GM12891 (cell line): ENCODE measurements at regions not wholly inside any gene's neighbourhood (a gene's known extent, or its start where the extent isn't known, plus 50 kb on each side); places are given as distances from the start of the nearest gene placed in this dataset.
"Not testable (repeated sequence)": the region's sequence is repeated elsewhere in the genome, so short reads cannot be mapped to it uniquely, and the experiment has no call there.

Source experiments
- DNase-seq: peaks from one replicate; pipeline ENCODE4 v3.0.0; 2011; ENCODE audit warnings: low spot score; ENCODE audit not compliant: insufficient read length
- FAIRE-seq: peaks from 2 replicates; lab custom pipeline; 2011; peaks lifted over from hg19 to GRCh38; lab: Jason Lieb, UNC
- PAX5 ChIP-seq: IDR thresholded peaks from 2 replicates; pipeline ENCODE4 v1.6.1; 2011; ENCODE audit warnings: low read length, moderate library complexity, mild to moderate bottlenecking; ENCODE audit not compliant: insufficient read depth, severe bottlenecking
- POLR2A ChIP-seq: IDR thresholded peaks from 2 replicates; pipeline ENCODE4 v1.6.1; 2011; ENCODE audit warnings: low read depth, low read length, control low read depth
- POLR2AphosphoS5 ChIP-seq: IDR thresholded peaks from 2 replicates; pipeline ENCODE4 v1.6.1; 2011; ENCODE audit warnings: low read depth, low read length, control low read depth
- POU2F2 ChIP-seq: IDR thresholded peaks from 2 replicates; pipeline ENCODE4 v1.6.1; 2011; ENCODE audit warnings: low read depth, mild to moderate bottlenecking, control low read depth, low read length, moderate library complexity
- SPI1 ChIP-seq: IDR thresholded peaks from 2 replicates; pipeline ENCODE4 v1.6.1; 2011; ENCODE audit warnings: low read depth, low read length, control low read depth
- TAF1 ChIP-seq: IDR thresholded peaks from 2 replicates; pipeline ENCODE4 v1.6.1; 2011; ENCODE audit warnings: low read depth, low read length, control low read depth

DNA sequence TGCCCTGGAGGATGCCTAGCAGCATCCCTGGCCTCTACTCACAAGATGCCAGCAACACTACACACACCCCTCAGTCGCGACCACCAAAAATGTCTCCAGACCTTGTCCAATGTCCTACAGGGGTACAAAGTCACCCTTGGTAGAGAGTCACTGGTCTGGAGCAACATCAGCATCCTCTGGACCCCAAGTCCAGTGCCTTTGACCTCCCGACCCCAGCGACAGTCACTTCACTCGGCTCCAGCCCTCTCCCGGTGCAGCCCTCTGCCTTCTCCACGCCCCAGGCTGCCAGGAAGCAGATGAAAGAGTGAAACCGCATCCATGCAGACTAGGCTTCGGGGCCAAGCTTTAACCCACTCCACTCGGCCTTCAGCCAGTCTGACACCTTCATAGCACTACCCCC lies 92.0 kb upstream of the SRSF6 start:
- DNase-seq (no peak), FAIRE-seq (no peak)
- no peak for TF ChIP-seq PAX5
- TF ChIP-seq POLR2AphosphoS5 = no peak
- no peak for TF ChIP-seq POU2F2
- no peak for TF ChIP-seq POLR2A
- no peak for TF ChIP-seq TAF1
- TF ChIP-seq SPI1 = no peak

- FAIRE-seq = no peak
- no peak for DNase-seq
- TF ChIP-seq POLR2A = no peak
These were observed 93.7 kb upstream of the SRSF6 start for GRCh38 chr20:43364001-43364400.

DNA sequence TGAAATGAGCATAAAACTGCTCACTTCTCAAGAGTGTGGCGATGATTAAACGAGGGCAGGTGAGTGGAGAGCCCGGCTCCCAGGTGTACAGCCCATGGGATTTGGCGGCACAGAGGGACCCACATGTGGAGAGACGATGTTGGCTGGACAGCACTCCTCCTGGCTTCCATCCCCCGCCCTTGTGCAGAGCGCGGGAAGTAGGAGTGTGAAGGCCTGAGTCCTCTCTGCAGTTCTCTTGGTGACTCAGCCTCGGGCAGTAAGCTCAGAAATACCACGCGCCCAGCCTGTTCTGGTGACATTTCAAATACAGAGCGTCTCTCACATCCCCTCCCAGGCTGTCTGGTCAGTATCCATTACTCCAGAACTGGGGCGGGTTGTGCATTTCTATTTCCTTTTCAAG lies 94.2 kb upstream of the SRSF6 start:
- DNase-seq (no peak), FAIRE-seq (no peak)
- TF ChIP-seq POLR2A (no peak), POU2F2 (no peak), PAX5 (no peak), POLR2AphosphoS5 (no peak), SPI1 (no peak), TAF1 (no peak)

DNA sequence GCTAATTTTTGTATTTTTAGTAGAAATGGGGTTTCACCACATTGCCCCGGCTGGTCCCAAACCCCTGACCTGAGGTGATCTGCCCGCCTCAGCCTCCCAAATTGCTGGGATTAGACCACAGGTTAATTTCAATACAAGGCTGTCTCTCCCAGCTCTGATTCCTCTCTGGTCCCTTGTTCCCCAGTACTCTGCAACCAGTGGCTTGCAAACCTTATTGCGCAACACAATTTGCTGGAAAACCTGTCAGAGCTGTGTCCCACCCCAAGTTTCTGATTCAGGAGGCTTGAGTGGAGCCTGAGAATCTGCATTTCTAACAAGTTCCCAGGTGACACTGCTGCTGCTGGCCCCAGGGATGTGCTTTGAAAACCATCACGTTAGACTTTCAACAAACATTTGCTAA lies 96.2 kb upstream of the SRSF6 start:
- DNase-seq = no peak
- no peak for FAIRE-seq
- TF ChIP-seq TAF1 = no peak
- TF ChIP-seq SPI1 = no peak

DNA sequence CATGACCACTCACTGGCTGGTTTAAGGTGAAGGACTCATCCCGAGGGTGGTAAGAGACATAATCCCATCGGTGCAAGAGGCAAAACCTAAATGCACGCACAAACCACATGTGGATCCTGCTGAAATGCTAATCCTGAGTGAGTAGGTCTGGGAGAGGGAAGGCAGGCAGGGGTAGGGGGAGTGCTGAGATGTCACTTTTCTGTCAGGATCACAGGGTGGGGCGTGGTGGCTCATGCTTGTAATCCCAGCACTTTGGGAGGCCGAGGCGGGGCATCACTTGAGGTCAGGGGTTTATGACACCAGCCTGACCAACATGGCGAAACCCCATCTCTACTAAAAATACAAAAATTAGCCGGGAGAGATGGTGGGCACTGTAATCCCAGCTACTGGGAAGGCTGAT lies 97.7 kb upstream of the SRSF6 start:
- FAIRE-seq = no peak
- TF ChIP-seq PAX5 (no peak), POU2F2 (no peak), POLR2A (no peak), TAF1 (no peak), POLR2AphosphoS5 (no peak), SPI1 (no peak)

DNA sequence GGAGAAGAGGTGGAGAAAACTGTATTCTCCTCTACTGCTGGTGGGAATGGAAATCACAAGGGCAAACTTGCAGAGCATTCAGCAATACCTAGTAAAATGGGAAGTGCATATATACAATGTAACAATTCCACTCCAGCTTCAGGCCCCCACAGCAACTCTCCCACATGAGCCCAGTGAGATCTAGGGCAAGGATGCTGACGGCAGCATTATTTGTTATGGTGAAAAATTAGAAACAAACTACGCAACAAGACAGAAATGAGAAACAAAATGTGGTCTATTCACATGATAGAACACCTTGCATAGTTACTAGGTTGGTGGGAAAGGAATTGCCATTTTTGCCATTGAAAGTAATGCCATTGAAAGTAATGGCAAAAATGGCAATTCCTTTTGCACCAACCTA lies 98.9 kb upstream of the SRSF6 start:
- no peak for DNase-seq
- TF ChIP-seq POU2F2 (no peak), POLR2AphosphoS5 (no peak), POLR2A (no peak), SPI1 (no peak), PAX5 (no peak), TAF1 (no peak)
- no peak for FAIRE-seq

More for the DNA sequence above, 97.7 kb upstream of the SRSF6 start:
- no peak for DNase-seq

DNA sequence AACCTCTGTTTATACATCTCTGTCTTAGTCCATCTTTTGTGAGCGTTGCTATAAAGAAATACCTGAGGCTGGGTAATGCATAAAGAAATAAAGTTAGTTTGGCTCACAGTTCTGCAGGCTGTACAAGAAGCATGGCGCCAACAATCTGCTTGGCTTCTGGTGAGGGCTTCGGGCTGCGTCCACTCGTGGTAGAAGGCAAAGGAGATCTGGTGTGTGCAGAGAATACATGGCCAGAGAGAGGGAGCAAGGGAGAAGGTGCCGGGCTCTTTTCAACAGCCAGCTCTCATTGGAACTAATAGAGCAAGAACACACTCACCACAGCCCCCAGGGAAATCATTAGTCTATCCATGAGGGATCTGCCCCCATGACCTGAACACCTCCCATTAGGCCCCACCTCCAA lies 100.3 kb upstream of the SRSF6 start:
- DNase-seq (no peak), FAIRE-seq (no peak)
- TF ChIP-seq POLR2A = no peak
- no peak for TF ChIP-seq POU2F2
- no peak for TF ChIP-seq TAF1
- TF ChIP-seq PAX5 = no peak

GRCh38 chr20:43355610-43356009 lies 102.1 kb upstream of the SRSF6 start:
- TF ChIP-seq POLR2AphosphoS5 (no peak), PAX5 (no peak), TAF1 (no peak), POU2F2 (no peak)
- no peak for FAIRE-seq

DNA sequence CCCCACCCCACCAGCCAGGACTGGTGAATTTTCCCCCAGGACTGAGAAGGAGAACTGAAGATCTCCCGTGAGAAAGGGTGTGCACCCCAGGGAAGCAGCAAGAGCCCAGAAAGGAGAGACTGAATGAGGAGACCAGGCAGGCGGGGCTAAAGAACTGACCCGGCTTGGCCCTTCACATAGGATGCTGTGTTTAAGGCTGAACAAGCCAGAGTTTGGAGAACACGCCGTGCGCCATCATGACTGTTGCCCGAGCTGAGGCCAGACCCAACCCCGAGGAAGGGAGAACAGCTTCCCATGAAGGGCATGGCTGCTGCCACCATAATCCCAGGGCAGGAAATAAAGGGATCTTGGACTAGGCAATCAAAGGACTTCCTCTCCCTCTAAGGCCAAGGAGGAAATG lies 104.7 kb upstream of the SRSF6 start:
- no peak for DNase-seq
- no peak for FAIRE-seq
- no peak for TF ChIP-seq POU2F2
- TF ChIP-seq PAX5 = no peak
- no peak for TF ChIP-seq SPI1
- no peak for TF ChIP-seq TAF1
- no peak for TF ChIP-seq POLR2AphosphoS5
- TF ChIP-seq POLR2A = no peak

More at GRCh38 chr20:43355610-43356009, 102.1 kb upstream of the SRSF6 start:
- no peak for DNase-seq

DNA sequence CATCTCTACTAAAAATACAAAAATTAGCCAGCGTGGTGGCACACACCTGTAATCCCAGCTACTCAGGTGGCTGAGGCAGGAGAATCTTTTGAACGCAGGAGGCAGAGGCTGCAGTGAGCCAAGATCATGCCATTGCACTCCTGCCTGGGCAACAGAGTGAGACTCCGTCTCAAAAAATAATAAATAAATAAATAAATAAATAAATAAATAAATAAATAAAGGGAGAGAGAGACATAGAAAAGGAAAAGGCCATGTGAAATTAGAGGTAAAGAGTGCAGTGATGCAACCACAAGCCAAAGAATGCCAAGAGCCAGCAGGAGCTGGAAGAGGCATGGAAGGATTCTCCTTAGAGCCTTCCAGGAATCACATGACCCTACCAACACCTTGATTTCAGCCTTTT lies 107.0 kb upstream of the SRSF6 start:
- not testable (repeated sequence) for DNase-seq, FAIRE-seq

GRCh38 chr20:43349841-43350240 lies 107.9 kb upstream of the SRSF6 start:
- FAIRE-seq (no peak), DNase-seq (no peak)
- TF ChIP-seq POLR2A (no peak), TAF1 (no peak), POU2F2 (no peak), POLR2AphosphoS5 (no peak), SPI1 (no peak)

GRCh38 chr20:43347839-43348238 lies 109.9 kb upstream of the SRSF6 start:
- not testable (repeated sequence) for FAIRE-seq

More at GRCh38 chr20:43347839-43348238, 109.9 kb upstream of the SRSF6 start:
- DNase-seq = not testable (repeated sequence)
